ENCODE measurements at regions not wholly inside any gene's neighbourhood (a gene's known extent, or its start where the extent isn't known, plus 50 kb on each side); places are given as distances from the start of the nearest gene placed in this dataset.

DNA sequence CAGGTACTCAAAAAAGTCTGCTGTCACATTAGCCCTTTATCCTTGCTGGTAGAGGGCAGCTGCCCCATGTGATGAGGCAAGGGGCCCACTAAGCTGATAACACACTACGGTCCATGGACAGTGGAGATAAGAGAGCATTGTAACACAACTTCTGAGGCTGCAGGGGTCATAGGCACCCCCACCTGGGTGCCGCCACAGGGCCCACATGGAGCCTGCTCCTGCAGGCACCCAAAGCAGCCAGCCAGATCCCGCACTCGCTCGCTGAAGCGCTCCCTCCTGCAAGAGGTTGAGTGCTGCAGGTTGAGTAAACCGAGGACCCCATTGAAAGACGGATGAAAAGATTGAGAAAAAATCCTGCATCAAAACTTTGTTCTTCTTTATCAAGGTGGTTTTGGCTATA, 566.3 kb upstream of the NOVA1 start:
- DNase-seq: no peak
- intact Hi-C loops (cut with DNase I): no loop called here

DNA sequence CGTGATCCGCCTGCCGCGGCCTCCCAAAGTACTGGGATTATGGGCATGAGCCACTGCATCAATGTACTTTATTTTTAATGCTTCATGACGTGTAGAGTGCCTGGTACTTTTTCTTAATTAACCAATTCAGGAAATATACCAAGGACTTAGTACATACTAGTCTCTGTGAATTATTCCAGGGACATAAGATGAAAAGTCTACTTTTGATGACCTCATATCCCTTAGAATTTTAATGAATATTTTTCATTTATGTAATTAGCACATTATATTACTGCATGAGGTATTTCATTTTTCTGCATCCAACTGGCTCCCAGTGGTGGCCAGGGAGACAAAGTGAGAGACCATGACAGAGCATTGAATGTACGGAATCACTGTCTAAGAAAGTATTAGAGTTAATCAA, 577.7 kb upstream of the NOVA1 start:
- intact Hi-C loops (cut with DNase I): no loop called here
- DNase-seq (no peak), ATAC-seq (no peak)

More for the DNA sequence above, 566.3 kb upstream of the NOVA1 start:
- ATAC-seq: no peak

DNA sequence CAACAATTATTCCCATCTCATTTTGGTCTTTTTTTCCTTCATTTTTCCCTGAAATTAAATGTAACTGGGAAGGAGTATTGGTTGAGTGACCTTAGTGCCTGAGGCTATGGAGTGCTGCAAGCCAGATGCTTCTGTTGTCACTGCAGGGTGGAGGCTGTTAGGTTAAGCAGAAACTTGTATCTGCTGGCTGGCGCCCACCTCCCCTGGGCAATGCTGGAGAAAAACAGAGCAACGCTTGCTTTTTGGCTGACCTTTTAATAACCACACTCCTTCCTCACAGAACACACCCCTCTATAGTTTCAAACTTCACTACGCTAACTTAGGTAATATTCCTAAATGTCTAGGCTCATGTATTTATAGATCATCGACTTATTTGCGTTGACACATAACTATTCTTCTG, 583.5 kb upstream of the NOVA1 start:
- intact Hi-C loops (cut with DNase I): no loop called here
- DNase-seq (no peak), ATAC-seq (no peak)

DNA sequence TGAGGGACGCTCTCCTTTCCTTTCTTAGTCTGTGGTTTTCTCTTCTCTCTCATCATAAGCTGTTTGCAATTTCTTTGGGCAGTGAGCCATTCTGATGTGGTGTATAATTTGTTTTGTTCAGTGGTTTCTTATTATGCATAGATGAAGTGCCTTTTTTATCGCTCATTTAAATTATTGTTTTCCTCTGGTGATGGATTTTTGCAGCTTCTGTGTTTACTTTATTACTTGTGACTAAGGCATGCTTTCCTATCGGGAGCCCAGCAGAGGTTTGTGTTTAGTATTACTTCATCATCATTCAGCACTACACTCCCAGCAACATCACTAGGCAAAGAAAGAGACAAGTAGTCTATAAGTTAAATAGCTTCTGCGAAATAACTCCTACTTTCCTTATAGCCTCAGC, 586.6 kb upstream of the NOVA1 start:
- intact Hi-C loops (cut with DNase I): no loop called here
- ATAC-seq (no peak), DNase-seq (no peak)

DNA sequence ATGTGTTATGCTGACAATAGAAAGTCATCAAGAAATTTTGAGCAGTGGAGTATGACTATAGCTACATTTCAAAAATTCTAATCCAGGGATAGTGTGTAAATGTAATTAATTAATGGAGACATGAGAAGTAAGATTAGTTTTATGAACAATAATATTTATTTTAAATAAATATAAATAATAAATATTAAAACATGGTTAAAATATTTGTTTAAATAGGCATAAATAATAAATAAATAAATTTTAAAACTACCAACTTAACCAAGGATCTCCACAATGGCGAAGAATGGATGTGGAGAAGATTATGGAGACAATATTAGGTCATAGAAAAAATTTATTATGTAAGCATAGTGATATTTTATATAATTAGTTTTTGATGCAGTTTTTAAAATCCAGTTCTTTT, 588.2 kb upstream of the NOVA1 start:
- DNase-seq (no peak), ATAC-seq (no peak)
- intact Hi-C loops (cut with DNase I): no loop called here

DNA sequence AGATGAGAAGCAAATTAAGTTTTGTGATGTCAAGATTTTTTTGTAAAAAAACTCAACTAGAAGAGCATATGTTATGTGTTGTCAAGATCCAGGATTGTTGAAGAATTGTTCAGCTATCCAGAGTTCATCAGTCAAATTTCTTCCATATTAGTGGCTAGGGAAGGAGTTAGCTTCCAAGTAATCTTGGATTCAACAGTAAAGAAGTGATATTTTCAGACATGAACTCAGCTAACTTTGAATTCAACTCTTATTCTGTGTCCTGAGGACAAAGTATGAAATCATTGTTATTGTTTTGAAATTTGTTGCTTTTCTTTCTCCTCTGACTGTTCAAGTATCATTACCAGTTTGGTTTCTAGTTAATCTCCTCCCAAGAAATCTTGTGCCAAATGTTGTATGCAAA, 589.3 kb upstream of the NOVA1 start:
- no peak for ATAC-seq
- DNase-seq: no peak
- intact Hi-C loops (cut with DNase I): no loop called here

DNA sequence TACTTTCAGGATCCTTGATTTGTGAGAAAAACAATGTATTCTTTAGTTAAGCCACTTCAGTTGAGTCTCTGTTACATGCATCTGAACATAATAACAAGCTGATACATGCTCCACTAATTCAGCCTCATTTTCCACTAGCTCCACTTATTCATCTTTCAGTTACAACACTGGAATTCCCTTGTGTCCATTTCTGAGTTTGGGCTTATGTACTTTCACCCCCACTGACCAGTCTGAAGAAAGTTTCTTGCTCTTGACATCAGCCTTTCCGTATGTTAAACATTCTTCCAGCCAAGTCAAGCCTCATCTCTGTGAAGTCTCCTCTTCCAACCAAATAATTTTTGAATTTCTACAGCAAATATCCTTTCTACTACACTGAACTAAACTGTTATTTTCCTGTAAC, 592.5 kb upstream of the NOVA1 start:
- ATAC-seq (no peak), DNase-seq (no peak)
- intact Hi-C loops (cut with DNase I): no loop called here

DNA sequence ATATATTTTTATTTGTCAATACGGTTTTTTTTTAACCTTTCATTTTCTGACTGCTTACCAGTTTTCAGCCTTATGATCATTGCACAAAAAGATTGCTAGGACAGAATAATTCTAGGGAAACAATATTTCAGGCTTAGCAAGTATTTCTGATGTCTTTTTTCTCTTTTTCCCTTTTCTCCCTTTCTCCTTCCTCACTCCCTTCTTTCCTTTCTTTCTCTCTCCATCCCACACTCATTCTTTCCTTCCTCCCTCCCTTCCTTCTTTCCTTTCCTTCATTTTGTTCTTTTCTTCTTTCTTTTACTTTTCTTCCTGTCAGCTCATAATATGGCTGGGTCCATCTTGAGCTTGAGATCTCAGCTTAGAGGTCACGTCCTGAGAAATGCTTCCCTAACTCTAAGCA, 601.4 kb upstream of the NOVA1 start:
- intact Hi-C loops (cut with DNase I): no loop called here
- DNase-seq: no peak
- ATAC-seq: no peak

DNA sequence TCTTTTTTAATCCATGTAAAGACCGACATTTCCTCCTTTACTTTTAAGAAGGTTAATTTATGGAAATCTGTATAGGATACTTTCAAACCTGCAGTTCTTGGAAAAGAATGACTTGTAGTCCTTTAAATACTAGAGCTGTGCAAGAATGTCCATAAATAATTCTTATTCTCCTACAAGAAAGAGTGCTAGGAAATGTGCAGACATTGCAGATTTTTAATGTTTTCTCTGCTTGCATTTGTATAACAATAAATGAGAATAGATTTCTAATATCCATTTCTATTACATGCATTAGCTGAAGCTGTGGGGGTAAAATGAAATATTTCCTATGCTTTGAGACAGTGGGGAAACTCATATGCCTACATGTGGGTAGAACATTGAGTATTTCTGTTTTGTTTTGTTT, 607.2 kb upstream of the NOVA1 start:
- ATAC-seq: no peak
- DNase-seq: no peak
- intact Hi-C loops (cut with DNase I): no loop called here

DNA sequence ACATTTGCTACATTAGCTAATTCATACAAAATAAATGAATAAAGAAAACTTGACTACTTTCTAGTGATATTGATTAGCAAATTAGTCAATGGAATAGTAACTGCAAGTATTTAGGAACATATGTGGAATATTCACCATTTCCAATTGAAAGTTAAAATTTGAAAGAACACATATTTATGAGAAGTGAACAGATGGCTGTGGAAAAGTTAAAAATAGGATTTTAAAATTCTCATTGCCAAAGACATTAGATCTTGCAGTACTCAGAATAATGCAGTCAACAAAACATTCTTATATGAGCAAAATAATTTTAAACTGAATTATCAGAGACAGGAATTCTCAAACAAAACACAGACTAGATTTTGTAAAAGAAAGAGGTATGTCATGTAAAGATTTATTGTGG, 613.9 kb upstream of the NOVA1 start:
- intact Hi-C loops (cut with DNase I): no loop called here
- DNase-seq (no peak), ATAC-seq (no peak)

DNA sequence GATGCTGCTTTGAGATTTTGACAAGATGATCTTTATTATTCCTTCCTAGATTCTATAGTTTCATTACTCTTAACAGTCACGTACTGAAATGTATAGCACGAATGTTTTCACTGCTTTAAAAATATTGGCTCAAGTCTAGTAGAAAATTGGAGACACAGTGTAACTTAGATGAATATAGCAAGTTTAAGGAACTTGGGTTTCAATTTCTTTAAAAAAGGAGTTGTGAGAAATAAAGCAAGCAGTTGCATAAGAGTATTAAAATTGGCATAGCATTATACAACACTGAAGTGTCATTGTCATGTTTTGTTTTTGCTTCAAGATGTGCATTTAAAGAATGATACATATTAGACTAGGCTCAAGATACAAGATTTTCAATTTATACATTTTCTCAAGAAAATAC, 624.8 kb upstream of the NOVA1 start:
- intact Hi-C loops (cut with DNase I): no loop called here
- ATAC-seq: no peak
- no peak for DNase-seq

DNA sequence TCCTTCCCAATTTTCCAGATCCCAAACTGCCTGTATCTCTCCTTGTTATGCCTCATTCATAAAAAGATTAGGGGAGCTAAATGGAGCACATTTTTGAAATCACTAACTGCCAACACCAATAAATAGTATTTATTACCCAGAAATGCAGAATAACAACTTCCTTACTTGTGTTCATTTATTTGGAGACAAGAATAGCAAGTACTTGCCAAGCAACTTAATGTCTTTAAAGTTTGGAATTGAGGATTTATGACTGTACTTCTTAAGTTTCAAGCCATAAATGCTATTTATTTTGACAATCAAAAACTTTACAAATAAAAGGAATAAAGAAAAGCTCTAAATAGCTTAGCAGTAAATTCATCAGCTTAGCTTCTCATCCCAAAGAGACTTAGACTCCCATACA, 626.1 kb upstream of the NOVA1 start:
- intact Hi-C loops (cut with DNase I): no loop called here
- no peak for DNase-seq
- no peak for ATAC-seq

DNA sequence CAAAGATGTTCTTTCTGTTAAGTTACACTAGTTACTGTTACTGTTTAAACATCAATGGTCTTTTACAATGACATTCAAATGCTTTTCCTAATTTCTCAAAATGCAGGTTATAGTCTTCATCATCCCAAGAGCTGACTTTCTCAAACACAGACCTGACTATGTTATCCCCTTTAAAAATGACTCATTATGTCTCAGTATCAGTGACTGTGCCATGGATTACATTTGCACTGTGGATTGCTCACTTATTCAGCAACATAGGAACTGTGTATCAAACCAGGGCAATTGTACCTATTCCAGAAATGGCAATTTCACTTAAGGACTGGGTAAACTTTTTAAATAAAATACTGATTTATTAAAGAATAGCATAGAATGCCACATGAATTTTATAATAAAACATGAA, 630.2 kb upstream of the NOVA1 start:
- ATAC-seq: no peak

DNA sequence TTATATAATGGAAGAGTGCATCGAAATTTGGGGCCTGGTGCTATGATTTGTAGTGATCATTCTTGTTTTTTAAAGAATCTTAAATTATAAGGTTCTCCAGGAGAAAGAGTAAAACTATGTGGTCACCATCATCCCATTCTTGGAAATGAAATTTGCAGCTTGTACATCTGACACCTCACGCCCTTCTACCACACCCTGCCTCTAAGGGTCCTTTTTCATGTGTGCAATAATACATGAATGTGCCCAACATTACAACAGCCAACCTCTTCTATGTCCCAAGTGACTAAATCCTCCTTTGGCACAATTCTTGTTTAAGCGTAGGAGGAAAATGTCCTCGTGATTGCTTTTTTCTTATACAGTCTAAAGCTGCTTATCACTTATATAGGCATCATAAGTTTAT, 636.5 kb upstream of the NOVA1 start:
- intact Hi-C loops (cut with DNase I): no loop called here
- ATAC-seq (no peak), DNase-seq (no peak)

More for the DNA sequence above, 630.2 kb upstream of the NOVA1 start:
- DNase-seq: no peak
- intact Hi-C loops (cut with DNase I): no loop called here

DNA sequence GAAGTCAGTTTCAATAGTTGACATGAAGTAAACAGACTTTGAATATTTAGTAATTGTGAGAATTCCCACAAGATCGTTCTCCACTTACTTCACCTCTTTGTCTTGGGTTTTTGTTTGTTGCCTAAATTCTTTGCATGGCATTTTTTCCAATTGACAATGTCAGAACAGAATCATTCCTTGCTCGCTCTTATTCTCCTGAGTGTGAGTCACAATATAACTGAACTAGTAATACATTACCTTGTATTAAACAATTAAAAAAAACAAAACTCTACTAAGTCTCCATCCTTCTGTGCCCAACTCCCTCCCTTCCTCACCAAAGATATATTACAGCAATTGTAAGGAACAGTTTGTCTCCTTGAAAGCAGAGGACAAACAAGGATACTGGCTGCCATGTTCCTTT, 638.8 kb upstream of the NOVA1 start:
- intact Hi-C loops (cut with DNase I): no loop called here
- ATAC-seq: no peak
- no peak for DNase-seq

DNA sequence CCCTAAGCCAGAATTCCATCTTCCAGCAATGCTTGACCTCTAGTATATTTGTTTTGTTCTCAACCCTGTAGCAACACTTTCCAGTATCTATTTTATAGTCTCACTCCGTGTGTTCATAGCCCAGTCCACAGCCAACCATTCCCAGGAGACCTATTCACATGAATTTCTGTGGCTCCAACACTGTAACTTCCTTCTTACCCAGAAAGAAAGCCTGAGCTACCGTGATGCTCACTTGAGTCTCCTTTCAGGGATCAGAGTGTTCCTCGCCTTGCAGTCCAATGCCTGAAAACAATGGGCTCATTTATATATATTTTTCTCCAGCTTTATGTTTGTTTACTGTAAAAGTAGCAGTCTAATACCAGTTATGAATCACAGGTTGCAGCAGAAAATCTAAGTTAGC, 645.0 kb upstream of the NOVA1 start:
- intact Hi-C loops (cut with DNase I): no loop called here
- DNase-seq: no peak
- no peak for ATAC-seq

DNA sequence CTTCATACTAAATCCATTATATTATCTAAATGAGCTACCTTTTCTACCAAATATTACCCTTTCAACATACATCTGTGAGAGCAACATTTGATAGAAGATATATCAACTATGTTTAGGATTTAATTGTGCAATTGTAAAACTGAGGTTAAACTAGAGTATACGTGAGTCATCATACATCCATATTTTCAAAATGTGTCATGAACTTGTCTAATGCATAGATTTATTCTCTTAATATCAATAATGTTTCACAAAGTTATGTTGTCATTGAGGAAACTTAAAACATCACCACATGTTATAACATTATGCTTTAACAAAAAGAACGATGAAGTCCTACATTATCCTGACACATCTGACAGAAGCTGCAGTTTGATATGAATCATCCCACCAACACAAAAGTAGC, 645.5 kb upstream of the NOVA1 start:
- no peak for DNase-seq
- intact Hi-C loops (cut with DNase I): no loop called here
- ATAC-seq: no peak

DNA sequence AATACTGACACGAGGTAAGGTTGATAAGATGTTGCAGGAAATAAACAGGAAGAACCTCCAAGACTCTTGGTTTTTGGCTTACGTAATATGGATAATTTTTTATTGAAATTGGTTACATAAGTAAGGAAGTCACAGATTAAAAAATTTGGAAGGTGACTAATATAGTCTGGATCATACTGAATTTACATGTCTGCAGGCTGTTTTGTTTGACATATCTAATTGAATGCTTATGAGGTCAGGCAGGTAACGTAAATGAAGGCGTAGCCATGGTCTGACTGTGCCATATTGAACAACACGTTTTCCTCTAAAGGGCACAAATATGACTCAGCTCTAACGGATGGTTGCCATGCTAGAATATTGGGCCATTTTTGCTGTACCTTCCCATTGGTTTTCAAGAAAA, 648.1 kb upstream of the NOVA1 start:
- DNase-seq (no peak), ATAC-seq (no peak)
- intact Hi-C loops (cut with DNase I): no loop called here

DNA sequence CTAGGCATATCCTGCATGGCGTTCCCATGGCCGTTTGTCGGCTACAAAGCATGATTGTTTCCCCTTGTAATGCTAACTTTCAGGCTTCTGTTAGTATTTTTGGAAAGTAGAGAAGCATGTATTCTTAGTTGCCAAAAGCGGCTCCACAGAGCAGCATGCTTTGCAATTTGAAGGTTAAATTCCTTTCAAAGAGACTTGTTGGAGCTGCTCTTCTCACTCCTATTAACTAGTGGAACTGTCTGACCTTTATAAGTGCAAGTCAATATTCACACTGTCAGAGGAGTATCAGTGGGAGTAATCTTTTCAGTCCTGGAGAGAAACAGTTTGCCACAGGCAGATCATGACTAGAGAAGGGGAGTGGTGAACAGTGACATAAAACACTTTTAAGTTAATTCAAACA, 656.1 kb upstream of the NOVA1 start:
- peak in 1 of 2 donors; percentile 55 for ATAC-seq
- intact Hi-C loops (cut with DNase I): no loop called here
- no peak for DNase-seq

DNA sequence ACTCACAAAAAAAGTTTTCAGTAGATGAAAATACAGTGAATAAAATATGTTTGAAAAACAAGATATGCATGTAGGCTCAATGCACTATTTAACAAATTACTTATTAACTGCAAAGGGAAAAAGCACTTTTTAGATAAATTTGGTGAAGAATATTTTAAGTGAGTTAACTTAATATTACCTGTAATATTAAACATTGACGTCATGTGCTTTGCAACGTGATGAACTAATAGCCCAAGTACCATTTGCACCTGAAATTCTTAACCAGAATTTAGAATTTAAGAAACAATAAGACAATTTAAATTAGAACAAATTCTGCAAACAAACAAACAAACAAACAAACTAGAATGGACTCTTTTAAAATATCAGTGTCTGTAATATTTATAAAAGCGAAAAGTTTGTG, 659.0 kb upstream of the NOVA1 start:
- ATAC-seq (no peak), DNase-seq (no peak)
- intact Hi-C loops (cut with DNase I): no loop called here

DNA sequence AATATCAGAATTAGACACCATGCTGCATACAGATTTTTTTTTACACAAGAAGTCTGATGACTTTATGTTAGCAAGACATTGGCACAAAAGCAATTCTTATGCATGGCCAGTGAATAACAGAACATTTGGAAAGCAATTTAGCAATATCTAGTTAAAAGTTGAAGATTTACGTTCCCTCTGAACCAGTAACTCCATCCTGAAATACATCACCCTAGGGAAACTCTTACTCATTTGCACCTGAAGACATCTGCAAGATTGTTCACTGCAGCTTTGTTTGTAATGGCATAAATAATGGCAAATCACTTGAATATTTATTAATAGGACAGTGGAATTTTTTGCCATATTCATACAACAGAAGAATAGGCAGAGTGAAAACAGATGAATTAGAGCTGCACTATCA, 670.0 kb upstream of the NOVA1 start:
- DNase-seq (no peak), ATAC-seq (no peak)
- intact Hi-C loops (cut with DNase I): no loop called here

DNA sequence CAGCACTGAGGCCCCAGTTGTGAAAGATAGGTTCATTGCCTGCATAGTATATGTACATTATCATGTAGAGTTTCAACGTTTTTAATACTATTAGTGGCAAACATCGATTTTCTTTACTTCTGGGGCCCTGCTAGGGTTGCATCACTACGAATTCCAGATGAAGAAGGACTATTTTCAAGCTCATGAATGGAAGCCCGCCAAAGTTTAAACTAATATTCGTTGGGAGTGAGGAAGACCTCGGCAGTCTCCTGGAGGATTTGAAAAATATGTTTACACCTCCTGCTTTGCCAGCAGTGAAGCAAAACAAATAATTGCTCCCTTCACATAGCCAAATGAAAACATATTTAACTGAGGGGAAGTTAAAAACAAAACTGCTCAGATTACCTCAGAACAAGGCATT, 672.9 kb upstream of the NOVA1 start:
- ATAC-seq (no peak), DNase-seq (no peak)
- intact Hi-C loops (cut with DNase I): no loop called here

DNA sequence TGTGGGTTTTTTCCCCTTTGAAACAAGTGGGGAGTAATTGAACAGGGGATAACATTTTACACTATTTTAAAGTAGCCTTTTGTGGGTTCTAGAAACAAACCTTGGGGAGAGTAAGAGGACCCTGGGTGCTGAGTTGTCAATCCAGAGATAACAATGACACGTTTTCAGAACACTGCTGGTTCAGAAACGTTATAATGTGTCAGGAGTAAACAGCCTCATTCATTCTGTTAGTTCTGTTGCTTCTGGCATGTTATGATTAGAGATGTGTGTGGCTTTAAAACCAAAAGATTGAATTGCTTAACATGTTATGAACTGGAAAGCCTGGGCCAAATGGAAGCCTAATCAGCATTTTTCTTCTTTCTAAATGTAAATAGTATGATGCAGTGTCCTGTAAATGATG, 680.5 kb upstream of the NOVA1 start:
- ATAC-seq: no peak
- DNase-seq: no peak
- intact Hi-C loops (cut with DNase I): no loop called here

Measured in left cardiac atrium (tissue), 4 donors.